Hepatocyte (in vitro differentiated cells): ENCODE measurements at regions not wholly inside any gene's neighbourhood (a gene's known extent, or its start where the extent isn't known, plus 50 kb on each side); places are given as distances from the start of the nearest gene placed in this dataset.
A peak's percentile ranks its signal among the peaks of the same experiment; 100 is the strongest.
"Not testable (repeated sequence)": the region's sequence is repeated elsewhere in the genome, so short reads cannot be mapped to it uniquely, and the experiment has no call there.

Experiments used
- DNase-seq: peaks from one replicate; pipeline ENCODE4 v3.0.0-alpha.2; 2016; ENCODE audit warnings: low spot score
- H2AFZ ChIP-seq: fragments of 200-600 bp; sonication (generic); 2 replicates; pipeline ENCODE4 v1.6.0; 2016; ENCODE audit warnings: antibody characterized with exemption, mild to moderate bottlenecking
- H3K27ac ChIP-seq: fragments of 200-600 bp; sonication (generic); 2 replicates; pipeline ENCODE4 v1.5.1; 2016; ENCODE audit warnings: mild to moderate bottlenecking
- H3K27me3 ChIP-seq: fragments of 200-600 bp; sonication (generic); 2 replicates; pipeline ENCODE4 v1.6.1; 2016
- H3K36me3 ChIP-seq: fragments of 200-600 bp; sonication (generic); replicated peaks from 2 replicates; pipeline ENCODE4 v1.5.1; 2016; ENCODE audit warnings: low read depth; ENCODE audit not compliant: insufficient read depth
- H3K4me1 ChIP-seq: fragments of 200-600 bp; sonication (generic); 2 replicates; pipeline ENCODE4 v1.5.1; 2016; ENCODE audit warnings: mild to moderate bottlenecking, moderate library complexity; ENCODE audit not compliant: insufficient read depth
- H3K4me2 ChIP-seq: fragments of 200-600 bp; sonication (generic); 2 replicates; pipeline ENCODE4 v1.6.0; 2016
- H3K4me3 ChIP-seq: fragments of 200-600 bp; sonication (generic); 2 replicates; pipeline ENCODE4 v1.5.1; 2016; ENCODE audit warnings: mild to moderate bottlenecking
- H3K79me2 ChIP-seq: fragments of 200-600 bp; sonication (generic); 2 replicates; pipeline ENCODE4 v1.6.0; 2017; ENCODE audit warnings: mild to moderate bottlenecking
- H3K9me2 ChIP-seq: fragments of 200-600 bp; sonication (generic); replicated peaks from 2 replicates; pipeline ENCODE4 v1.6.0; 2017; ENCODE audit warnings: mild to moderate bottlenecking; ENCODE audit not compliant: insufficient read depth
- H3K9me3 ChIP-seq: fragments of 200-600 bp; sonication (generic); 2 replicates; pipeline ENCODE4 v1.5.1; 2016; ENCODE audit warnings: low read depth, mild to moderate bottlenecking
- H4K20me1 ChIP-seq: fragments of 200-600 bp; sonication (generic); 2 replicates; pipeline ENCODE4 v1.6.0; 2016; ENCODE audit warnings: mild to moderate bottlenecking; ENCODE audit not compliant: insufficient read depth, poor library complexity, severe bottlenecking
- EZH2 ChIP-seq: fragments of 200-600 bp; sonication (generic); IDR thresholded peaks from 2 replicates; pipeline ENCODE4 v1.6.1; 2016; ENCODE audit warnings: antibody characterized with exemption, mild to moderate bottlenecking, borderline replicate concordance
- EZH2phosphoT487 ChIP-seq: fragments of 200-600 bp; sonication (generic); IDR thresholded peaks from one replicate; pipeline ENCODE4 v1.6.1; 2018; ENCODE audit warnings: antibody characterized with exemption, mild to moderate bottlenecking, low read depth, moderate library complexity; ENCODE audit not compliant: unreplicated experiment, severe bottlenecking
- WGBS: methylation state at CpG from one replicate; pipeline ENCODE4 v1.1.6; 2016; ENCODE audit warnings: low lambda C conversion rate; ENCODE audit errors: missing lambda C conversion rate; 5-methylcytosine and 5-hydroxymethylcytosine counted together
- TF ChIP-seq, protein P1 (sequence below): fragments of 200-600 bp; sonication (generic); IDR thresholded peaks from 2 replicates; pipeline ENCODE4 v1.5.1; 2016; ENCODE audit warnings: antibody characterized with exemption, mild to moderate bottlenecking; ENCODE audit not compliant: poor library complexity

DNA sequence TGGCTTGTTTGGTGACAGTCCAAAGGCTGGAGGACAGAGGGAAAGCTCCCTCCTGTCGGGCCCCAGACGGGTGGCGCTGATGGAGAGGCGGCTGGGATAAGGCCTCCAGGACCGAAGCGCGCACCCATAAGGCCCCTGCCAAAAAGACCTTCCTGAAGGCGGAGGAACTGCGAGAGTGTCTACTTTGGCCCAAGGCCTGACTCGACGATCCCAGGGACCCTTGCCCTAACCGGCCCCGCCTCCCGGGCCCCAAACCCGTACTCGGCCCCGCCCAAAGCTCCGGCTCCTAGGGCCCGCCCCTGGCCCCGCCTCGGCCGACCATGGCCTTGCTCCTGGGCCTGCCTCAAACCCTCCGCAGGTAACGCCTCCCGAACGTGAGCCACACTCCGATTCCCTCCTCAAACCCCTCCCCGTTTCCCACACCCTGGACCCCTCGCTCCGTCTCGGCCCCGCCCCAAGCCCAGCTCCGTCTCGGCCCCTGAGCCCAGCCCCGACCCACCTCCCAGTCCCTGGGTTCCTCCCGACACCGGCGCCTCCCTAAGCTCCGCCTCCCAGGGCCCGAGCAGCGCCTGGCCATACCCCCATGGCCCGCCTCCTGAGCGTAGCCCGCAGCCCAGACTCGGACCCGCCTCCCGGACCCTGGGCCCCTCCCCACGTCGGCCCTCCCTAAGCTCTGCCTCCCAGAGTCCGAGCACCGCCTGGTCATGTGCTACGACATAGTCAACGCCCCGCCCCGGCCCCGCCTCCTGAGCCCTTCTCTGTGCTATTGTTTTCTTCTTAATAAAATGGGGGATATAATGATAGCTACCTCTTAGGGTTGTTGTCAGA lies 90.0 kb upstream of the DRD5 start:
- peak overlapping the region; percentile 93 for H3K27ac ChIP-seq
- H3K4me1 ChIP-seq: peaks cover 5% of the 10 kb centered on the region
- no peak for TF ChIP-seq EZH2
- TF ChIP-seq, protein P1, sequence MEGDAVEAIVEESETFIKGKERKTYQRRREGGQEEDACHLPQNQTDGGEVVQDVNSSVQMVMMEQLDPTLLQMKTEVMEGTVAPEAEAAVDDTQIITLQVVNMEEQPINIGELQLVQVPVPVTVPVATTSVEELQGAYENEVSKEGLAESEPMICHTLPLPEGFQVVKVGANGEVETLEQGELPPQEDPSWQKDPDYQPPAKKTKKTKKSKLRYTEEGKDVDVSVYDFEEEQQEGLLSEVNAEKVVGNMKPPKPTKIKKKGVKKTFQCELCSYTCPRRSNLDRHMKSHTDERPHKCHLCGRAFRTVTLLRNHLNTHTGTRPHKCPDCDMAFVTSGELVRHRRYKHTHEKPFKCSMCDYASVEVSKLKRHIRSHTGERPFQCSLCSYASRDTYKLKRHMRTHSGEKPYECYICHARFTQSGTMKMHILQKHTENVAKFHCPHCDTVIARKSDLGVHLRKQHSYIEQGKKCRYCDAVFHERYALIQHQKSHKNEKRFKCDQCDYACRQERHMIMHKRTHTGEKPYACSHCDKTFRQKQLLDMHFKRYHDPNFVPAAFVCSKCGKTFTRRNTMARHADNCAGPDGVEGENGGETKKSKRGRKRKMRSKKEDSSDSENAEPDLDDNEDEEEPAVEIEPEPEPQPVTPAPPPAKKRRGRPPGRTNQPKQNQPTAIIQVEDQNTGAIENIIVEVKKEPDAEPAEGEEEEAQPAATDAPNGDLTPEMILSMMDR: no peak
- TF ChIP-seq EZH2phosphoT487: no peak
- H3K9me3 ChIP-seq: no peaks in the 10 kb centered on the region
- no peaks in the 10 kb centered on the region for H3K79me2 ChIP-seq
- H2AFZ ChIP-seq: peak overlapping the region; percentile 93
- no peaks in the 10 kb centered on the region for H4K20me1 ChIP-seq
- H3K36me3 ChIP-seq: no peaks in the 10 kb centered on the region
- WGBS: 3% methylated on average over 30 of the region's 56 CpGs
- peak overlapping the region; percentile 84 for H3K4me2 ChIP-seq
- H3K4me3 ChIP-seq: peak overlapping the region; percentile 36
- no peaks in the 10 kb centered on the region for H3K27me3 ChIP-seq
- no peaks in the 10 kb centered on the region for H3K9me2 ChIP-seq
- DNase-seq: peak; percentile 98

DNA sequence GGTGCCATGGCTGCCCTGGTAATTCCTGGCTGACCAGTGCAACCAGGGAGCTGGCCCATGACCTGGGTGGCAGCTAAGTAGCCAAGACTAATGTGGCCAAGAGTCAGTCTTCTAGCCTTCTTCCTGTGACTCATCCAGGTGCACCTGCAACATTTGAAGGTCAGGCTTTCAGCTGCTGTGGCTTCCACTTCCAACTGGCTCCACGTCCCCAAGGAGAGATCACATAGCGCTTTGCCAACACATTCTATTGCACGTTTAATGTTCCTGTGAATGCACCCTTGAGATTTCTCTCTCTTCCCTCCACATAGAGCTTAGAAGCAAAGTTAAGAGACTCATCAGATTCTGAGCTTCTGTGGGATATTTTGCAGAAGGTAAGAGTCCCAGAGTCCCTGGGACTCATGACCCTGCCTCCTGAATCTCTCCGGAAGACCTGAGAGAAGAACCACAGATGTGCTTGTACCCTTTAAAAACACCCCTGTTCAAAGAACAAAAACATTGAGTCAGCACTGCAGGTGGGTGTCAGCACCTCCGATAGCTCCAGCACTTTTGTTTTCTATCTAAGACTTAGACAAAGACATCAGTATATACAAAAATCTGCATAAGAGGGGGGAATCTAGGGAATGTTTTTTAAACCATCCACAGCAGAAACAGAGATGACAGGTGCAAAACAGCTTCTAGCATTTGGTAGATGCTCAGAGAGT lies 88.5 kb upstream of the DRD5 start:
- H3K79me2 ChIP-seq, DNase-seq, H3K27me3 ChIP-seq, H3K4me1 ChIP-seq, H2AFZ ChIP-seq, H3K9me3 ChIP-seq, H3K4me3 ChIP-seq, H3K4me2 ChIP-seq, H4K20me1 ChIP-seq, H3K27ac ChIP-seq, H3K9me2 ChIP-seq, H3K36me3 ChIP-seq: not testable (repeated sequence)
- 83% methylated on average over 5 of the region's 5 CpGs for WGBS

DNA sequence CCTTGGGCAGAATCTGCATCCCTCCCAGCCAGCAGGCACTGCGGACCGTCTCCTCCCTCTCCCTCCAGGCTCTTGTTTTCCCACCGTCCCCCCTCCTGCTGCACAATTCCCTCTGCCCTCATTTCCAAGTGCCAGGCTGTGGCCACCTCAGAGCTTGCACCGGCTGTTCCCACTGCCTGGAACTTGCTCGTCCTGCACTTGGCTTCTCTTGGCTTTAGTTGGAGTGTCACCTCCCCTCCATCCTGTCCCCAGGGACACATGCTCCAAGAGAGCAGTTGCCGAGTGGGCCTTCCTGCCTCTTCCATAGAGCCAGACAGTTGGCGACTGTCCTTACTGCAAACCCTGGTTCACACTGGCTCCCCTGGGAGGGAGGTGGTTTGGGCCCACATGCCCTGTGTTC lies 87.0 kb upstream of the DRD5 start:
- not testable (repeated sequence) for DNase-seq, H3K9me3 ChIP-seq, H3K4me2 ChIP-seq, H3K27ac ChIP-seq, H3K4me3 ChIP-seq, H3K4me1 ChIP-seq, H2AFZ ChIP-seq, H3K27me3 ChIP-seq, H4K20me1 ChIP-seq, H3K79me2 ChIP-seq, H3K36me3 ChIP-seq, H3K9me2 ChIP-seq
- WGBS: 91% methylated on average over 7 of the region's 7 CpGs

DNA sequence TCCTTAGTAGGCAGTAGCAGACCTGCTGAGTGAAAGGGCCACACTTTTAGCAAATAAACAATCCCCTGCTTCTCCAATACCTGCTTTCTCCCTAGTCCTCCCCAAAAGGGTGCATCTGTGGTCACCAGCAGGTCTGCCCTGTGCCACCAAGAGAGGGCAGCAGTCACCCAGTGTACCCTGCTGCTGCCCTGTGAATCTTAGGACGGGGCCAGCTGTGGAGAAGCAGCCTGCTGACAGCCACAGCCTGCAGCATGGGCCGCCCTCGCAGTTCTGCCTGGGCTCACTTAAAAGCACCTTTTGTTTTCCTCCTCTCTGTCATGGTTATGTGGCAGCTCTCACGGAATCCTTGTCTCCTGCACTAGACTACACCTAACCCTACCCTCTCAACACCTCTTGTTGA lies 85.4 kb upstream of the DRD5 start:
- 62% methylated on average over 4 of the region's 4 CpGs for WGBS

DNA sequence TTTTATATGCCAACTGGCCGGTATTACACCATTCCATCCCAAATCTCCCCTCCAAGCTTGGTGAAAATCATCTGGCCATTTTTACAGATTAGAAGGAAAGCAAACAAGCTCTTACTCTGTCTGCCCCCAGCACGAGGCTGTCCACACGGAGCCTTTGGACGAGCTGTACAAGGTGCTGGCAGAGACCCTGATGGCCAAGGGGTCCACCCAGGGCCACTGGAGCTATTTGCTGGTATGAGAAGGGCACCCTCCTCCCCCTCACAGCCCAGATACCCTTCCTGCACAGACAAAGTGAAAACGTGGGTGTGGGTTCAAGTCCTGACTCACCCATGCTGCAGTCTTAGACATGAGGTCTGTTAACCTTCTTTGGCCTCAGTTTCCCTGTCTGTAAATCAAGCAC lies 84.9 kb upstream of the DRD5 start:
- not testable (repeated sequence) for H3K4me2 ChIP-seq, H3K4me3 ChIP-seq, H3K79me2 ChIP-seq, DNase-seq, H3K4me1 ChIP-seq, H3K9me3 ChIP-seq, H3K9me2 ChIP-seq, H3K36me3 ChIP-seq, H3K27me3 ChIP-seq, H4K20me1 ChIP-seq, H3K27ac ChIP-seq, H2AFZ ChIP-seq
- WGBS: 83% methylated on average over 5 of the region's 5 CpGs

More for the DNA sequence above, 85.4 kb upstream of the DRD5 start:
- not testable (repeated sequence) for H3K36me3 ChIP-seq, H2AFZ ChIP-seq, H3K79me2 ChIP-seq, H3K27me3 ChIP-seq, H3K9me3 ChIP-seq, H3K4me3 ChIP-seq, H3K27ac ChIP-seq, H3K4me1 ChIP-seq, H3K9me2 ChIP-seq, H3K4me2 ChIP-seq, H4K20me1 ChIP-seq
- TF ChIP-seq, protein P1: peak; percentile 31
- DNase-seq: peak; percentile 23

DNA sequence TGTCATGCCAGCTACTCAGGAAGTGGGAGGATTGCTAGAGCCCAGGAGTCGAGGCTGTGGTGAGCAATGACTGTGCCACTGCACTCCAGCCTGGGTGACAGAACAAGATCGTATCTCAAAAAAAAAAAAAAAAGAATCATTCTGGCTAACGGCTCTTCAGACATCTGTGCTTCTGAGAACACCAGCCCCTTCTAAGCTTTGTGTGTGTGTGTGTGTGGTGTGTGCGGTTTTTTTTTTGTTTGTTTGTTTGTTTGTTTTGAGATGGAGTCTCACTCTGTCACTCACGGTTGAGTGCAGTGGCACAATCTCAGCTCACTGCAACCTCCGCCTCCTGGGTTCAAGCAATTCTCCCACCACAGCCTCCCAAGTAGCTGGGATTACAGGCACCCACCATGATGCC lies 79.4 kb upstream of the DRD5 start:
- DNase-seq, H3K36me3 ChIP-seq, H3K9me2 ChIP-seq, H3K4me1 ChIP-seq, H2AFZ ChIP-seq, H4K20me1 ChIP-seq, H3K27ac ChIP-seq, H3K27me3 ChIP-seq, H3K4me3 ChIP-seq, H3K4me2 ChIP-seq, H3K9me3 ChIP-seq, H3K79me2 ChIP-seq: not testable (repeated sequence)
- 87% methylated on average over 6 of the region's 6 CpGs for WGBS

DNA sequence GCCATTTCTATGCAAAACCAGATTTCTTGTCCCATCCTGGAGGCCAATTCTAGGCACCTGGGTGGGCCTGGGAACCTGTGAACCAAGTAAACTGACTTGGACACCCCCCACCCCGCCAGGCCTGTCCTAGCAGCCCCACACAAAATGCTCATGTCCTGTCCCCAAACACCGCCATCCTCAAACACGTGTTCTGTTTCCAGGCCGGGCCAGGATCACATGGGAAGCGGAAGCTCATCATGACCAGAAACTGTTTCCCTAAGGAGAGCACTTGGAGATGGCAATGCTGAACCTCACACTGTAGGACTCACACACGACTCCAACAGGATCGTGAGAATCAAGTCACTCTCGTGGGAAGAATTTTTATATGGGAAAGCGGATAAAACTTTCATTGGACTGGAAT lies 78.7 kb upstream of the DRD5 start:
- not testable (repeated sequence) for H3K9me3 ChIP-seq, H3K4me2 ChIP-seq, H3K36me3 ChIP-seq, H3K27ac ChIP-seq, H3K27me3 ChIP-seq, H3K79me2 ChIP-seq, H3K9me2 ChIP-seq, H4K20me1 ChIP-seq, H3K4me1 ChIP-seq, H2AFZ ChIP-seq, H3K4me3 ChIP-seq, DNase-seq
- 97% methylated on average over 9 of the region's 9 CpGs for WGBS
